ENCODE measurements at regions not wholly inside any gene's neighbourhood (a gene's known extent, or its start where the extent isn't known, plus 50 kb on each side); places are given as distances from the start of the nearest gene placed in this dataset.

GRCh38 chr14:104367866-104368750 is 211.5 kb upstream of the C14orf180 start:
- no peaks in the 10 kb centered on the region for H3K9me3 Mint-ChIP-seq
- no peak for ATAC-seq (replicated peaks in 1 of 2)
- H3K27me3 Mint-ChIP-seq (ENCODE audit: low read depth): no peaks in the 10 kb centered on the region
- no peak overlapping the region for H3K4me3 Mint-ChIP-seq
- no peaks in the 10 kb centered on the region for H3K4me1 Mint-ChIP-seq (ENCODE audit: low read depth)
- no peaks in the 10 kb centered on the region for H3K36me3 Mint-ChIP-seq (ENCODE audit: insufficient read depth in 2 of 2)
- DNase-seq: no peak
- H3K27ac Mint-ChIP-seq: no peak overlapping the region

- no peaks in the 10 kb centered on the region for H3K27me3 Mint-ChIP-seq (ENCODE audit: low read depth)
- no peak overlapping the region for H3K27ac Mint-ChIP-seq
- no peaks in the 10 kb centered on the region for H3K36me3 Mint-ChIP-seq (ENCODE audit: insufficient read depth in 2 of 2)
- no peaks in the 10 kb centered on the region for H3K4me1 Mint-ChIP-seq (ENCODE audit: low read depth)
- H3K4me3 Mint-ChIP-seq: no peak overlapping the region
- no peaks in the 10 kb centered on the region for H3K9me3 Mint-ChIP-seq
- DNase-seq: no peak
- ATAC-seq (replicated peaks in 1 of 2): no peak
Observed at GRCh38 chr14:104368751-104369100, 210.8 kb upstream of the C14orf180 start.

DNA sequence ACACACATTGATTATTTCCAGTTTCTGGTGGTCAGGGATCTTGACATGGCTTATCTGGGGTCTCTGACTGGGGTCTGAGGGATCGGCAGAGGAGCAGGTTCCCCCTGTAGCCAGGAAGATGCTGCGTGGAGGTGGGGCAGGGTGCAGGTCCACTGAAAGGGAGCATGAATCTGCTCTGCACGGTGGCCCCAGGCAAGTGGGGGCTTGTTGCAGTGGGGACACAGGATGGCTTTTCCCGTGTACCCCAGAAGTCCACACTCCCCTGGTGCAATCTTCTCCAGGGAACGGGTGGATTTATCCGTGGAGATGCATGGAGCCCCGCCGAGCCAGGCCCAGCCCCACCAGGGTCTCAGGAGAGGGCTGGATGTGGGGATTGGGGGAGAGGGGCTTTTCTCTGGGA is 210.4 kb upstream of the C14orf180 start:
- DNase-seq: no peak
- no peak overlapping the region for H3K27ac Mint-ChIP-seq
- H3K27me3 Mint-ChIP-seq (ENCODE audit: low read depth): no peaks in the 10 kb centered on the region
- no peak for ATAC-seq (replicated peaks in 1 of 2)
- H3K36me3 Mint-ChIP-seq (ENCODE audit: insufficient read depth in 2 of 2): no peaks in the 10 kb centered on the region
- no peaks in the 10 kb centered on the region for H3K9me3 Mint-ChIP-seq
- no peaks in the 10 kb centered on the region for H3K4me1 Mint-ChIP-seq (ENCODE audit: low read depth)
- no peak overlapping the region for H3K4me3 Mint-ChIP-seq

DNA sequence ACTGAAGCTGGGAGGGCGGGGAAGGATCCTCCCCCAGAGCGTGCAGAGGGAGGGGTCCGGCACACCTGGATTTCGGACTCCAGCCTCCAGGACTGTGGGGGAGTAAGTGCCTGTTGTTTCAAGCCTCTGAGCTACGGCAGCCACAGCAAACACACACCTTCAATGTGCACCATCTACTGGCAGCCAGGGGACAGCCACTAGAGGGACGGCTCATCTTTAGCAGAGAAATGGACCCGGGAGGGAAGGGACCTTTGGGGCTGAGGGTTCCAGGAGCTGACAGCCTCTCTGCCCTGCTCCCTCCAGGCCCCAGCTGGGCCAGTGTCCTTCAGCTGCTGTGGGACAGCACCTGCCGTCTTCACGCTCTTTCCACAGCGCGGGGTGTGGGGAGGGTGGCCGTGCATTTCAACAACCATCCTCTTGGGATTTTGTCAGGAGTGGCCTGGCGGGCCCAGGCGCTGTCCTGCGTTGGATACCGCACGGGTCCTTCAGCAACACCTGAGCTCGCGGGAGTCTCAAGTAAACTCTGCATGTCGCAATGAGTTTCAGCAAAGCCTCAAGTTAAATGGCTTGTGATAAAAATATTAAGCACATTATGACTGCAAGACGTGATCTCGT is 209.2 kb upstream of the C14orf180 start:
- Mint-ChIP-seq H3K27me3 (ENCODE audit: low read depth) (no peaks in the 10 kb centered on the region), H3K9me3 (no peaks in the 10 kb centered on the region), H3K27ac (no peak overlapping the region), H3K4me1 (ENCODE audit: low read depth) (no peaks in the 10 kb centered on the region), H3K4me3 (no peak overlapping the region), H3K36me3 (ENCODE audit: insufficient read depth in 2 of 2) (no peaks in the 10 kb centered on the region)
- no peak for DNase-seq
- no peak for ATAC-seq (replicated peaks in 1 of 2)

DNA sequence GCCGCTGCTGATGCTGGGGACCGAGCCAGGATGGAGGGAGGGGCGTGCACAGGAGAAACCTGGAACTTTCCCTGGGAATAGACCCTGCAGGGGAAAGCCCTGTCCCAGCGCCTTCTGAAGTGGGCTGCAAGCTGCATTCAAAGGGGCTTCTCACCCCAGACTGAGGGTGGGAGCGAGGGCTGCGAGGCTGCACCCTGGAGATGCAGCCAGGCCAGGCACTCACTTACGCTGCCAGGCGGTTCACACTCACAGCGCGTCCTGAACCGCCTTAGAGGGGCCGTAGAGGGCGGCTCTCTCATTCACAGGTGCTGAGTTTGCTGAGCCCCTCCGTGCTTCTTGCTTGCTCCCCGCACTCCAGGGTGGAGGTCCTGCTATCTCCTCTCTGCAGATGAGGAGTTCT is 208.5 kb upstream of the C14orf180 start:
- no peaks in the 10 kb centered on the region for H3K4me1 Mint-ChIP-seq (ENCODE audit: low read depth)
- no peaks in the 10 kb centered on the region for H3K27me3 Mint-ChIP-seq (ENCODE audit: low read depth)
- H3K36me3 Mint-ChIP-seq (ENCODE audit: insufficient read depth in 2 of 2): no peaks in the 10 kb centered on the region
- H3K9me3 Mint-ChIP-seq: no peaks in the 10 kb centered on the region
- H3K27ac Mint-ChIP-seq: no peak overlapping the region
- no peak overlapping the region for H3K4me3 Mint-ChIP-seq
- no peak for ATAC-seq (replicated peaks in 1 of 2)
- no peak for DNase-seq

- ATAC-seq (replicated peaks in 1 of 2) (no peak), DNase-seq (no peak)
- Mint-ChIP-seq H3K9me3 (no peaks in the 10 kb centered on the region), H3K27me3 (ENCODE audit: low read depth) (no peaks in the 10 kb centered on the region), H3K27ac (no peak overlapping the region), H3K4me3 (no peak overlapping the region), H3K36me3 (ENCODE audit: insufficient read depth in 2 of 2) (no peaks in the 10 kb centered on the region), H3K4me1 (ENCODE audit: low read depth) (no peaks in the 10 kb centered on the region)
Observed at GRCh38 chr14:104371917-104372316, 207.6 kb upstream of the C14orf180 start.

GRCh38 chr14:104372390-104373054 is 207.0 kb upstream of the C14orf180 start:
- ATAC-seq (replicated peaks in 1 of 2) (no peak), DNase-seq (no peak)
- H3K27ac Mint-ChIP-seq: no peak overlapping the region
- H3K4me1 Mint-ChIP-seq (ENCODE audit: low read depth): no peaks in the 10 kb centered on the region
- H3K36me3 Mint-ChIP-seq (ENCODE audit: insufficient read depth in 2 of 2): no peaks in the 10 kb centered on the region
- no peaks in the 10 kb centered on the region for H3K9me3 Mint-ChIP-seq
- H3K4me3 Mint-ChIP-seq: no peak overlapping the region
- no peaks in the 10 kb centered on the region for H3K27me3 Mint-ChIP-seq (ENCODE audit: low read depth)

- H3K4me1 Mint-ChIP-seq (ENCODE audit: low read depth): no peaks in the 10 kb centered on the region
- H3K36me3 Mint-ChIP-seq (ENCODE audit: insufficient read depth in 2 of 2): no peaks in the 10 kb centered on the region
- H3K4me3 Mint-ChIP-seq: no peak overlapping the region
- no peak for DNase-seq
- H3K27ac Mint-ChIP-seq: no peak overlapping the region
- H3K9me3 Mint-ChIP-seq: no peaks in the 10 kb centered on the region
- ATAC-seq (replicated peaks in 1 of 2): no peak
- H3K27me3 Mint-ChIP-seq (ENCODE audit: low read depth): no peaks in the 10 kb centered on the region
Observed at GRCh38 chr14:104373055-104373854, 206.3 kb upstream of the C14orf180 start.

DNA sequence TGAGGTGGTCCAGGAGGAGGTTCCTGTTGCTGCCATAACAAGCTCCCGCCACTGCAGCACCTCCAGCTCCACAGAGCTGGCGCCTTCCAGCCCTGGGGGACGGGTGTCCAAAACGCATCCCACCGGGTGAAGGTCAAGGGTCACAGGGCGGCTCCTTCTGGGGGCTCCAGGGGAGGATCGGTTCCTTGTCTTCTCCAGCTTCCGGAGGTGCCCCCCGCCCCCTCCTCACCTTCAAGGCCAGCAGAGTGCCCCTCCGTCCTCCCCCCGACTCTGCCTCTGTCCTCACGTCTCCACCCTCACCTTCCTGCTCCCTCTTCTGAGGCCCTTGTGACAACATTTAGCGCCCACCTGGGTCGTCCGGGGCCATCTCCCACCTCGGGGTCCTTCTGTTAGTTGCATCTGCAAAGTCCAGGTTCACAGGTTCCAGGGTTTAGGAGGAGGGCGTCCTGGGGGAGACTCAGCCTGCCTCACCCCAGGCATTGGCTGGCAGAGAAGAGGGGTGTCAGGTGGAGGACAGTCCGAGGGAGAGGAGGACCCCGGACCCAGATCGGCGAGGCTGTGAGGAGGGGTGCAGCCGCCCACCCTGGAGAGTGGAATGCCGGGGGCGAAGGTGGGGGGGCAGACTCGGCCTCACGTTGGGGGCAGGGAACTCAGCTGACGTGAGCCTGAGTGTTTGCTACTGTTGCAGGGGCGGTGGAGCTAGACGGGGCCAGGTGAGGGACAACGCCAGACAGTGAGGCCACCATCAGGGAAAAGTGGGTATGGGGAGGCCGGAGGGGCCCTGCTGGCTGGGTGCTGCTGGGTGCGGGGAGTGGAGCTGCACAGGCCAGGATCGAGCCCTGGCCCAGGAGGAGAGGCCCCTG is 205.5 kb upstream of the C14orf180 start:
- DNase-seq (no peak), ATAC-seq (replicated peaks in 1 of 2) (no peak)
- Mint-ChIP-seq H3K27ac (no peak overlapping the region), H3K9me3 (no peaks in the 10 kb centered on the region), H3K4me1 (ENCODE audit: low read depth) (no peaks in the 10 kb centered on the region), H3K27me3 (ENCODE audit: low read depth) (no peaks in the 10 kb centered on the region), H3K36me3 (ENCODE audit: insufficient read depth in 2 of 2) (peaks cover 0 to 3% of the 10 kb centered on the region in 2 donors), H3K4me3 (no peak overlapping the region)

DNA sequence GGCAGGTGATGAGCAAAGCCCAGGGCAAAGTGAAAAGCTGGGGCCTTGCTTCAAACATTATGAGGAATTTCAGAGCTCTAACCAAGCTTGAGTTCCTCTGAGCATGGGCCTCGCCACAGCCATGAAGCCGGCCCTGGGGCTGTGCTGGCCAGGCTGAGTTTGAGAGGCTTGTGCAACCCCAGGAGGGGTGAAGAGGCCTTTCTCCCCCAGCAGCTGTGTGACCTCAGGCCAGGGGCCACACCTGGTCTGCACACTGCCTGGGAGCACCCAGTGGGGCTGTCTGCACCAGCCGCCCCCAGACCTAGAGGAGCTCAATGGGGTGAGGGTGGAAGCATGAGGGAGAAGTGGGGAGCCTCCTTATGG is 204.9 kb upstream of the C14orf180 start:
- Mint-ChIP-seq H3K27me3 (ENCODE audit: low read depth) (no peaks in the 10 kb centered on the region), H3K27ac (no peak overlapping the region), H3K36me3 (ENCODE audit: insufficient read depth in 2 of 2) (peaks cover 0 to 8% of the 10 kb centered on the region in 2 donors), H3K4me1 (ENCODE audit: low read depth) (no peaks in the 10 kb centered on the region), H3K9me3 (peaks cover 0 to 4% of the 10 kb centered on the region in 2 donors), H3K4me3 (no peak overlapping the region)
- ATAC-seq (replicated peaks in 1 of 2) (no peak), DNase-seq (no peak)

DNA sequence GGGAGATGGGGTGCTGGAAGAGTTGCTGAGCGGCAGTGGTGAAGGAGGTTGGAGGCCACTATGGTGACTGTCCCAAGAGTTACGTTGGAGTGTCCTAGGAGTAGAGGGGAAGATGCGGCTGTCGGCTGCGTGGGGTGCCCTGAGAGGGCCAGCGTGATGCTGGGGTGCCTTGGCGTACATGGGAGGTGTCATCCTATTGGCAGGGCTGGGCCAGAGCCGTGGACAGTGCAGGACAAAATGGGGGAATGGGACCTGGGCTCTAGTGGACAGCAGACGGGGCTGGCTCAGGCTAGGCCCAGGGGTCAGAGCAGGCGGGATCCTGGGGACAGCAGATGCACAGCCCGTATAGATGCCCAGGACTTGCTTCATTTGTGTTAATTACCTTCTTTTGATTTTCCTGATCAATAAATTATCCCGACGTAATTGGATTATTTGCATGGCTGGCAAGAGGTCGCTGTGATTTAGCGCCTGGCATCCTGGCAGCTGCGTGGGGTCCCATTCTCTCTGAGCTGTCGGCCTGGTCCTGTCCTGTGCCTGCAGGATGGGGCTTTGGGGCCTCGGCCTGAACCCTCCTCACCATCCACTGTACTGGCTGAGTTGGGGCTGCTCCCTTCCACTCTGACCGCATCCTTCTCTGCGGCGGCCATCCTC is 203.9 kb upstream of the C14orf180 start:
- Mint-ChIP-seq H3K36me3 (ENCODE audit: insufficient read depth in 2 of 2) (peaks cover 1 to 11% of the 10 kb centered on the region in 2 donors), H3K27me3 (ENCODE audit: low read depth) (no peaks in the 10 kb centered on the region), H3K27ac (no peak overlapping the region), H3K4me3 (no peak overlapping the region), H3K9me3 (peaks cover 3 to 8% of the 10 kb centered on the region in 2 donors), H3K4me1 (ENCODE audit: low read depth) (no peaks in the 10 kb centered on the region)
- DNase-seq (no peak), ATAC-seq (replicated peaks in 1 of 2) (no peak)

Measured in activated T-cell treated with anti-CD3 and anti-CD28 coated beads, Interleukin-2, amount 50 U/mL, for 72 hours (primary cell).